Cerebellar nuclear complex (tissue), 1 donor: ENCODE measurements at regions not wholly inside any gene's neighbourhood (a gene's known extent, or its start where the extent isn't known, plus 50 kb on each side); places are given as distances from the start of the nearest gene placed in this dataset.

Experiments used
- DNase-seq, 2 experiments: peaks; one replicate each; lab custom pipeline; 2025; lab: John Stamatoyannopoulos, UW

DNA sequence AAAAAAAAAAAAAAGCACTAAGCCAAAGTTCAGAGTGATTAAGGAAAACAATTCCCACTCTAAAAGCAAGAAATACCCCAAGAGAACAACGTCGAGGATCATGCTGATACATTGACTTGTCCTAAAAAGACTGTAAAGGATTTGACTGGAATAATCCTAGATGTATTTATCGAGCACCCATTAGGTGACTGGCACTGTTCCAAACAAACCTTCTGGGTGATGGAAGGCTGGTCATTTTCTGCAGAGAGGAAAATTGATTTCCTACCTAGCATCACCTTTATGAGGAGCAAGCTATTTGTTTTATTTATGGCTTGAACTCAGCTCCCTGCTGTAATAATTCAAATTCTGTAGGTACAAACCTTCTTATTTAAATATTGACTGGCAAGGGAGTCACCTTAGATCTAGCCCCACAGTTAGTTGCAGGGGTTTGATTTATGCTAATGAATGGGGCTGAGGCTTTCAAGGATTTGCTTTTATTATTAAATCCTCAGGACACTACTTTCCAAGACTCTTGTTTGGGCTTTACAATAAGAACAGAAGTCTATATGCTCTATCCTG lies 471.0 kb downstream of the OLFM4 start:
- no peak for DNase-seq

DNA sequence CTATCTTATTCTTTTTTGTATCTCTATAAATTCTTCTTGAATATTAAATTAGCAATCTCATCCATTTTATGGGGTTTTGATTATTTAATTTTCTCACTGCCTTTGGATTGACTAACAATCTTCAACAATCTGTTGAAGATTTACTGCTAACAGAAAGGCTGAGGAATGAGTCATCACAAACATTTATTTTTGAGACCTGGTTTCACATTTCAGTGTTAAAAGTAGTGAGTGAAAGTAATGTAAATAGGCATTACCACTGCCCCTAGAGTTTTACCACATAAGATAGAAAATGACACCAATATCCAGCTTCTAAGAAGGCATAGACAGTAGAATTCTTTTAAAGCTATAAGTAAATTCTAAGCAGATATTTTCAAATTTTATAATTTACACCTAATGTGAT lies 472.8 kb downstream of the OLFM4 start:
- no peak for DNase-seq

DNA sequence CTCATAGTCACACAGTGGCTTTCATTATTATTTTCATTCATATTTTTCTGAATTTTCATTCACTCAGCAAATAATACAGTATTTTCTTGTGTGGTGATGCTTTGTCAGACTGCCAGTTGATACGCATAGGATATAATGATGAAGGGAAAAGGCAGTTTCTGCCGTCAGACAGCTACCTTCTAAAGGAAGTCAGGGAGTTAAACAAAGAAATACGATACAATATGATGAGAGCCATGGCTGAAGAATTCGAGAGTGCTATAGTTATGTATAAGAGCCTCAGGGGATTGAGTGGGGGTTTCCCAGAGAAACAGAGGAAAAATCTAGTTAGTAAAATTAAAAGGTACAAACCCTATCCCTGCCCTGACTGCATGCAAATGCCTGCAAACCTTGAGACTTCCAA lies 479.1 kb downstream of the OLFM4 start:
- no peak for DNase-seq

DNA sequence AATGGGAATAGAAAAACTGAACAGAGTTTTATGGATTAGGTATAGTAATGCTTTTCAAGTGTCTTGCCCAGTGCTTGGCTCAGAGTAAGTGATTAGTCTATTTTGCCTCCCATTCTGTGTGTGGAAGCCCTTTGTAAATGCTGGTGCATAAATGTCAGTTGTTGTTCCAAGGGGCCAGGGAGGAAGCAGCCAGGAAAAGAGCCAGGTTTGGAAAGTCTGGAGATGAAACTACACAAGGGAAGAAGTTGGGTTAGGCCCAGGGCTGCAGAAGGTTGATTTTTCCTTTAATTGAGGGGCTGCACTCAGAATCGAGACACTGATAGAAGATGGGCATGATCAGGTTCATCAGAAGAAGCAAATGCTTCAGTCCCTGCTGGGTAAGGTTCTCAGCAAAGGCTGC lies 484.0 kb downstream of the OLFM4 start:
- DNase-seq: no peak

DNA sequence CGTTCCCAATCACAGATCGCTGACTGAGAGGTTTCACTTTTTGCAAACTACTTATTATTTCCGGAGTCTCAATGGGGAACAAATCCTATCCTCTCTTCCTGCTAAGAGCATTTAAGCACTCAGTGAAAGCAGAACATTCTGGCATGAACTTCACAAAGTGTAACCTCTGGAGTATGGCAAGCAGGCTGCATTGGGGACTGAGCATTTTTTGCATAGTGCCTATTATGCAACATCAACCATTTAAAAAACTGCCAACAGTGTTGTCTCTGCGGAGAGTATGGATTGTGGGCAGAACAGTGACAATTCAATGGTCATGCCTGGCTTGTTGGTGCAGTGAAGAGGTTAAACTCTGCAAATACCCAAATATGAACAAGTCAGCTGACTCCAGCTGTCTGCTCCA lies 484.6 kb downstream of the OLFM4 start:
- DNase-seq: no peak

DNA sequence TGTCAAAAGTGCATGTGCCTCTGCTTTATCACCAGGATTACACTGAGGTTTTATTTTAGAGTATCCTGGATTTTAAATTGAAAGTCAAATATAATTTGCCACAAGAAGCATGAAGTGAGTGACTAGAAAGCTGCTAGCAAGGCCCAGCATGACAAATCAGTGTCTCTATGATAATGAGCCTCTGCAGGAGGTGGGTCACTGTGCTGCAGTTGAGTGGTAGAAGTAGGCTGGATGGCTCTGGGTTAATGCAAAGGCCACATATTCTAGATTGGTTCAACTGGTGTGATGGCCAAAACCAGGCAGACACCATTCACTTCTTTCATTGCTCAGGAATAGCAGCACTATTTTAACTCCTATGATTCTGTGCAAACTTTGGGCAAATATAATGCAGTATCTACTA lies 491.5 kb downstream of the OLFM4 start:
- DNase-seq: no peak

DNA sequence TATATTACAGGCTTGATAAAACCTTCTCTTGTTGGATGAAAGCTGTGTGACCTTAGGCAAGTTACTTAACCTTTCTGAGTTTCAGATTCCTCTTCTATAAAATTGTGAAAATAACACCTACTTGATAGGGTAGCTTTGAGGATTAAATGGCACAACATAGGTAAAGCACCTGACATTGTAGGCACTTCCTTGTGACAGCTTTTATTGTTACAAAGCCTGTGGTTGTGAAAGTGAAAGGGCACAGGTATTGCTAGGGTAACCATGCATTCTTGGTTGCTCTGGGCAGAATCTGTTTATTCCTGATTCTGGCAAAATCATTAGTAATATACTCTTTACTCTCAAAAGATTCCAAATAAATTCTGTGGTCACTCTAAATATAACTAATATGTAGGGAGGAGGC lies 493.4 kb downstream of the OLFM4 start:
- DNase-seq: no peak

DNA sequence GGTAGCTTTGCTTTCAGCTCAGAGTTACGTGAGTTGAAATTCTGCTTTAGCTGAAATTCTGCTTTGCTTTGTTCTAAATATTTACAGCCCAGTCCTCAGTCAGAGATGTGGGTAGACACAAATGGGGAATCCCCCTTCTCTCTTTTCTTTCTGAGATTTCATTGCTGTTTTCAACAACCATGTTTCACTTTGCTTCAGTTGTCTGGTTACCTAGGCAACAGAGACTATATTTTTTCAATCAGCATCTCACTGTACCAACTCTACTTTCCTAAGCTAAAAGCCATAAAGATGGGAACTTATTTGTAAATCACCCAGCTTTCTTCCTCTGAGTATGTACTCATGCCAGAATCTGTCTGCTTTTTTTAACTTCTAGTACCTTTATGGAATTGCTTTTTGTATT lies 509.0 kb downstream of the OLFM4 start:
- DNase-seq: no peak

DNA sequence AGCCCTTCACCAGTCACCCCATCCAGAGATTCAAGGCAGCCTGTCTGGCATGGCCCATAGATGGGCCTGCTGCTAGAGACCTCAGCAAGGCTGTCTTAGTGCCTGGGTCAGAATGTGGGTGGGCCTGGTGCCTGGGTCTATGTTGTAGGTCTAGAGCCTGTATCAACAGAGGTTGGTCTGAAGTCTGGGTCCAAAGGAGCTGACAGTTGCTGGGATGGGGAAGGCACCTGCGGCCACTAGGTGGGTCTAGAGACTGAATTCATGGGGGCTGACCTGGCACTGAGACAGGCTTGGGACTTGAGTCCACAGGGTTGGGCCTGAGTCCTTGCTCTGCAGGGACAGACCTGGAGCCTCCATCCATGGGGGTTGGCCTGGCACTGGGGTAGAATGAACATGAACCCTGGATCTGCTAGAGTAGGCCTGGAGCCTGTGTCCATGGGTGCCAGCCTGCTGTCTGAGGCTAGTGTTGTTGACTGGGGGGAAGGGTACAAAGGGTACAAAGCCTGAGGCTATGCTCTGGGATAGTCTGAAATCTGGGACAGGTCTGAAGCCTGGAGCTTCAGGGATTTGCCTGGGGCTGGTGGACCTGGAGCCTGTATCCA lies 516.8 kb downstream of the OLFM4 start:
- no peak for DNase-seq

DNA sequence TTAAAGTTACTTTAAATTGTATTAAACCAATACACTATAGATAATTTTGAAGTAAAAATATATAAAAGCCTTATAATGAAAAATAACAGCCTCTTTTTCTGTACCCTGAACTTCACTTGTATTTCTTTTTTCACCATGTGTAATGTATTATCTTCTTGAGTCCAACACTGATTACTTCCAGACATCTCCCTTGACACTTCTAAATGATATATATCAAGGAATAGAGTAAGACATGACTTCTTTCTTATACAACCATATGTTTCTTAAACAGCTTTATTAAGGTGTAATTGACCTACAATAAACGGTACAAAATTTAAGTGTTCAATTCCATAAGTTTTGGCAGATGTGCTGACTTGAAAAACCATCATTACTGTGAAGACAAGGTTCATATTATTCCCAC lies 531.9 kb downstream of the OLFM4 start:
- DNase-seq: no peak

DNA sequence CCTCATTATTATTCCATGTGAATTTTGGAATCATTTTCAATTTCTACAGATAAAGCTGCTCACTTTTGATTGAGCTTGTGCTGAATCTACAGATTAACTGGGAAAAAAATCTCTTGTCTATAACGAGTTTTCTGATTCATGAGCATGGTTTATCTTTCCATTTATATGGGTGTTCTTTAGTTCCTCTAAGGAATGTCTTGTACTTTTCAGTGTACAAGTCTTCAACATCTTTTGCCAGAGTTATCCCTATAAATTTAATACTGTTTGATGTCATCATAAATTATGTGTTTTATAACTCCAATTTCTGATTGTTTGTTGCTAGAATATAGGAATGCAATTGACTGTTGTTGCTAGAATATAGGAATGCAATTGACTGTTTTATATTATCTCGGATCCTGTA lies 533.8 kb downstream of the OLFM4 start:
- no peak for DNase-seq

DNA sequence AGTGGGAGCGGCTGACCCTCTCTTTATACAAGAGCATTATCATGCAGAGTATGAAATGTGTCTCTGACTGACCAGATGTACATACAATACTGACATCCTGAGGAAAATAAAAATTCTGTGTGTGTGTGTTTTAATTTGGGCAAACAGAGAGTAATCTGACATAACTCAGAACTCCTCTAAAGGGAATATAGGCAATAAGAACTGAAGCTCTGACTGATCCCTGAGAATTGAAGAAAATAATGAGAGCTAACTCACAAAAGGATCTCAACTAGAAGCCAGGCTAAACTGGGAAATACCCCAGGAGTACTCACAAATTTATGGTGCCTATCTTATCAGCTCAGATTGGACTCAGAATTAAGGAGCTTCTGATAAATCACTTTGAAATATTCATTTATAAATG lies 539.9 kb downstream of the OLFM4 start:
- DNase-seq: no peak

DNA sequence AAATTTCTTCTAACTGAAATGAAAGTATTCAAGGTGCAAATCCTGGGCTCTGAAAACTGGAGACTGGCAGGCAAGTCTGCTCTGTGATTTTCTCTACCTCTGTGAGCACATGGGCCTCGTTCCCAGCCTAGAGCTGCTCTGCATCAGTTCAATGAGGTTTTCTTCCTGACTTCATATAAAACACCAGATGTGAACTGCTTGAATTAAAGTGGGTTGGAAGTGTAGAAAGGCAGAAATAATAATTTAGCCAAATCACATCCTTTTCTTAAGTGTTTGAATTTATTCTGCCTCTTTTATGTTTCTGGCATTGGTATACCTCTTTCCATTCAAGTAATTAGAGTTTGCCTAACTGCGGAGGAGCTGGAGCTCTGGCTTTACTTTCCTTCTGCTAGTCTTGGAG lies 540.8 kb downstream of the OLFM4 start:
- DNase-seq: no peak

DNA sequence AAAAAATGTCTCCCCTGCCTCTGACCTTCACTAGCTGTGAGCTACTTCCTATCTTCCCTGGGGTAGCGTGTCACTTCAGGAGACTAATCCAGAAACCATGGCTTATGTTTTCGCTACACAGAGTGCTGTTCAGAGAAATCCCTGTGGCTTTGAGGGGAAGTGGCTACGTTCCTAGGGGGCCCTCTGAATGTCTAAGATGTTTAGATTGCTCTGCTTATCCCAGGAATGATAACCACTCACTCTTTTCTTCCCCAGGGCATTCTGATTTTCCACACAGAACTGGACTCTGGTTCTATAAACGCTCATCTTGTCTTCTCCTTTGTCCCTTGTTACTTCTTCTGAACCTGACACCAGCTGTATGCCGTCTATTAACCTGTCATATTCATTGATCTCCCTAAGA lies 572.5 kb downstream of the OLFM4 start:
- DNase-seq: no peak

DNA sequence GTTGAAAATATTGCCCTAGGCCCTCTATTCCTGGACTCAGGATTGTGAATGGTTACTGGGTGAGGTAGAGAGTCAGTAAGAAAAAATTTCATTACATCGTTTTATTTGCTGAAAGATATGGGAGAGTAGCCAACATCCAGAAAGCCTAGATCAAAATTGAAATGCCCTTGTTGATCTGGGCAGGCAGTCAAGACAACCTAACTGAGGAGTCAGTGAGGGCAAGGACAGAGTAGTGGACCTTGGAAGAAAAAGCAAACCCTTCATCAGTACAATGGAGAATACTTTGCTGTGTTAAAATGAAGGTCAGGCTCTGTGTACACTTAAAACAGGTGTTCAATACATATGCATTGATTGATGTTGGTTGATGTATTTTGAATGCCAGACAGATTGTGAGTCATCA lies 576.7 kb downstream of the OLFM4 start:
- DNase-seq: no peak

DNA sequence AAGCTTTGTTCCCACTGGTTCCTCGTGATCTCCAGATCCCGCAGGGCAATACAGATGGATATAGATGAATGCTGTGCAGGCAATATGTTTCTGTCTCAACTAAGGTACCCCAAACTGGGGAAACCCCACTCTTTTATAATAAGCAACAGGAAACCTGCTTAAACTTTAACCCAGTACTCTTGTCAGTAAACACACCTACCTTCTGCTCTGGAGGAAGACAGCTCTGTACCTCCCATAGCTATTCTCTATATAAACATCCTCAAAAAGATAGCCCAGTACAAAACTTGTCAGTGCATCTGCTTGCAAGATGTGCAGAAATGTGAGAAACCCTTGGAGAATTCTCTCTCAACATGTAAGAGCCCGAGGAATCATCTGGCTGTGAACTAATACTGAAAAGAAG lies 583.6 kb downstream of the OLFM4 start:
- DNase-seq: no peak

DNA sequence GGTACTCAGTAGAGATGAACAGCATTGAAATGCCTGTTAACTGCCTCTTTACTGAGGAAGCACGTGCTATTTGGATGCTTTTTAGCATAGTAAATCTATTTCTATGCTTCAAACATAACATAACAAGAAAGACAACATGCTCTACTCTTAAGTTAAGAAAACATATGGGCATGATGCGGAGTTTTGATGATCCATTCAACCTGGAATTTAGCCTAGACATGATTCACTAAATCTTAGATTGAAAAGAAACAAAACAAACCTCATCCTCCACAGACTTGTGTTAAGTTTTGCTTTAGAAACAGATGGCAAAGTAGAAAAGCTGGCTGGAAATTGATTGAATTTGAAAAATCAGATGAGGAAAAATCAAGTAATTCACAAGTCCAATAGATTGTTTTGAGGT lies 593.8 kb downstream of the OLFM4 start:
- no peak for DNase-seq

DNA sequence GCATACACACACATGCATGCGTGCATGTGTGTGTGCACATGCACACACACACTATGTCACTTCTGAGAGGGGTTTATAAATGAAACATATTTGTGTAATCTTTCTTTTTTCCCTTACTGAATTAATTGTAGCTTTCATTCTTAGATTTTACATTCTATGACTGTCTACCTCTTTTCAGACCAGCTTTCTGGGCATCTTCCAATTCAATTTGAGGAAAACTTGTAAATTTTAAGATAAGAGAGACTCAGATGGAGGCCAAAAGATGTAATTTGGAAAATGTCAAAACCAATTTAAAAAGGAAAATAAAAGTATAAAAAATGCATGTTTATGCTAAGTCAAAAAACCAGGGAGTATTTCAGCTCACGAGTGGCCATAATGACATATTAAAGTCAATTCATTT lies 594.5 kb downstream of the OLFM4 start:
- DNase-seq: no peak

DNA sequence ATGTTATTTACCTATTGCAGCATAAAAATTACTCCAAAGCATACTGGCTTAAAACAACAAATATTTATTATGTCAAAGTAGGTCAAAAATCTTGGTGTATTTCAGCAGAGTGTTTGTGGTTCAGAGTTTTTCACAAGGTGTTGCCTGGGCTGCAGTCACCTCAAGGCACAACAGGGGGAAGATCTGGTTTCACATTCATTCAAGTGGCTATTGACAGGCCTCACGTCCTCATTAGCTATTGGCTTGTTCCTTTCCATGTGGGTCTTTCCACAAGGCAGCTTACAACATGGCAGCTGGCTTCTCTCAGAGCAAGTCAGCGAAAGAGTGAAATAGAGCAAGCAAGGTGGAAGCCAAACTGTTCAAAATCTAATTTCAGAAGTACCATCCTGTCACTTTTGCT lies 602.9 kb downstream of the OLFM4 start:
- no peak for DNase-seq

DNA sequence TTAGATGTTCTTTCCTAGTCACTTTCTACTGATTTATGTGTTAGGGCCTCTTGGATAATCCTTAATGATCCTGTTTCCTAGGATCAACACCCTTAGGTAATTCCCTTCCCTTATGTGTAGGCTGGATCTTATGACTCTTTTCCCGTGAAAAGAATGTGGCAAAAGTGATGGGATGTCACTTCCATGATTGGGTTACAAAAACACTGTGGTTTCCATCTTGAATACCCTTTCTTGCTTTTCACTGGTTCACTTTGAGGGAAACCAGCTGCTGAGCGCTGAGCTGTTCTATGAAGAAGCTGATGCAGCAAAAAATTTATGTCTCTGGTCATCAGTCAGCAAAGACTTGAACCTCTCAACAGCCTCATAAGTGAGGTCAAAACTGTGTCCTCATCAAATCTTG lies 609.4 kb downstream of the OLFM4 start:
- DNase-seq: no peak

DNA sequence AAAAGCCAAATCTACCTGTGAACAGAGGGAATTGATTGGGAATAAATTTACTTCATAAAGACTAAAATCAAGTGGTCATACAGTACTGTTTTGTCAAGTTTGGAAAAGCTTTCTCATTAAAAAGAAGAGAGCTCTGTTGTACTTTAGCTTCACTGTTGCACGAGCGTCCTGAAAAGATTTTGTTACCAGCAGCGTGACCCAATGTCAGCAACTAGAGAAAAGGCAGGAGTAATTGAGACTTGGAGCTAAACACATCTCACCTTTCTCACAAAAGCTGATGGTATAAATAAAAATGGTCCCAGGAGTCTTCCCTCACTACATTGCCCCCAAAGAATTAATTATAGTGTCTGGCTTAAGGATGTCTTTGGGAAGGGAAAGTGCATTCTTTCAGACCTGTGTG lies 613.7 kb downstream of the OLFM4 start:
- DNase-seq: no peak

DNA sequence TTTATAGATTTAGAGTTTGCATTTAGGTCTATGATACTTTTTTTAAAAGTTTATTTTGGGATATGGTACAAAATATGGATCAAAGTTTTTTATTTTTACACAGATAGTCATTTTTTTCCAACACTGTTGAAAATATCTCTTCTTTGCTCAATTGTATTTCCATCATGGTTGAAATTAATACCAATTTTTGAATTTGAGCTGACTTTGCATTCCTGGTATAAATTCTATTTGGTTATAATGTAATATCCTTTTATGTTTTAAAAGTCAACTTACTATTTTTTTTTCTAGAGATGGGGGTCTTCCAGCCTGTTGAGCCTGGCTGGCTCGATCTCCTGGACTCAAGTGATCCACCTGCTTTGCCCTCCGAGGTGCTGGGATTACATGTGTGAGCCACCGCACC lies 620.1 kb downstream of the OLFM4 start:
- DNase-seq: no peak

DNA sequence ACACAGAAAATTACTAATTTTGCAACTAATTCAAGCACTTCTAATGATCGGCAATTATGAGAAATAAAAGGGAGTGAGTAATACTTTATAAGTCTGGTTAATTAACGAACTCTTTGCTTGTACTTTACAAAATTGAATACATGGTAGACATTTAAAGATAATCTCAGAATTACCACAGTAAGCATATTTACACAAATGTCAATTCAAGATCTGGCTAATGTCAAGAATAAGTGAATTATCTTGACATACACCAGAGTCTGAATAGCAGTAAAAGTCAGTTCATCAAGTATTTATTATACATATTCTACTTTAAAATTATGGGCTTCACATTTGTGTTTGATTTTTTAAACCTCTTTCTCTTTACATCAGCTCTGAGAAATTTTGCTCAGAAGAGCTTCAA lies 643.4 kb downstream of the OLFM4 start:
- no peak for DNase-seq

DNA sequence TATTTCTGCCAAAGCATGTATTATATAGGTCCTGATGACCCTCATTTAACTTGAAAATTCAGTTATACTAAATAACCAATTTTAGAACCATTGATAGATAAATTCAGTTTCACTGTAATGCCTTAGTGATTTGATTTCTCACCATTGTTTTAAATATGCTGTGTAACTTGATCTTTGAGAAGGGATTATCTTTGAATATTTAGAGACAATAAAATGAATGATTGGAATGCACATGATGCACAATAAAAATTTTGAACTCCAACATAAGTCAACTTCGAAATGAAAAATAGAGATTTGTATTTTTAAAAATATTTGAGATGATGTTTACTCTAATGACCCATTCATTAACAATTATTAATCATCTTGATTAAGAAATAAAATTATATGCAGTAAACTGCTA lies 654.5 kb downstream of the OLFM4 start:
- no peak for DNase-seq

DNA sequence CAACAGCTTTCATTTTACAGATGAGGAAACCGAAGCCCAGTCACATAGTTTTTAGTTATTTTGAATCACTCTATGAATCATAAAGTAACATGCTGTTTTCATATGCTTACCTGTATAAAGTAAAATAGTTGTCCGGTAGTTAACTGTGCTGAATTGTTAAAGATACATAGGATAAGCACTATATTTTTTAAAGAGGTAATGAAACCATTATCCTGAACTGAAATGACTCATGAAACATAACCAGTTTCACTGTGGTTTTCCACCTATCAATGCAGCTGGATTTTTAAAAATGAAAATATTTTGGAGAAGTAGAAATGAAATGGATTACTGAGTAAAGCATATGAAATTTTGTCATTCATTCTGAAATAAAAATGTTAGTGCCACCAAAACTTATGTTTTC lies 655.0 kb downstream of the OLFM4 start:
- no peak for DNase-seq
